ENCODE measurements at regions not wholly inside any gene's neighbourhood (a gene's known extent, or its start where the extent isn't known, plus 50 kb on each side); places are given as distances from the start of the nearest gene placed in this dataset.

DNA sequence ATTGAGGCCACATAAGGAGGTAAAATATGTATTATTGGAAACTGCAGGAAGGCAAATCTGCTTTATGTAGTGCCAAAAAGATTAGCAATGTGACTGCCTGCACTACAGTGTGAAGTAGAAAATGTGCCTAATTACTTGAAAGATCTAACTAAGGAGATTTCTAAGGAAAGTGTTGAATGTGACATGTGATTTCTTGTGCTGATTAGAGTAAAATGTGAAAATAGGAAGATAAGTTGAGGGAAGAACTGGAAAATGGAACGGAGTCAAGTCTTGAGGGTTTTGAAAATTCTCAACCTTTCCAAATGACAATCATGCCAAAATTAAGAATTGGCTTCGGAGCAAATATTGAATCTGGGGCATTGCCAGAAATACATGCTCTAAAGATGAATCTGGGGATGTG is 209.5 kb upstream of the SPOCK3 start:
- H2AFZ ChIP-seq (ENCODE audit: control insufficient read depth, low read depth, low read length), result no peak overlapping the region
- H3K27me3 ChIP-seq (replicated peaks in 1 of 2; ENCODE audit: control insufficient read depth in 2 of 2, insufficient read depth in 2 of 2, low read length in 1 of 2), result no peaks in the 10 kb centered on the region; a peak in 1 of 4 replicates
- no peak for DNase-seq (ENCODE audit: low read depth, low spot score)
- no peaks in the 10 kb centered on the region for H3K79me2 ChIP-seq (ENCODE audit: control insufficient read depth, insufficient read depth, low read length)
- H4K20me1 ChIP-seq (ENCODE audit: control insufficient read depth, insufficient read depth), result no peaks in the 10 kb centered on the region
- no peak for FAIRE-seq
- ChIA-PET POLR2A (no interaction called here), RAD21 (ENCODE audit: unreplicated experiment) (no interaction called here), SMC1A (ENCODE audit: uncharacterized antibody, unreplicated experiment) (no interaction called here), CTCF (no interaction called here)
- no TSS peak for BruUV-seq (replicated peaks)
- no peaks in the 10 kb centered on the region for H3K4me1 ChIP-seq (ENCODE audit: control insufficient read depth, insufficient read depth, low read length)
- H3K4me3 ChIP-seq, result no peak overlapping the region
- in situ Hi-C loops (cut with MboI), result no loop called here
- no peaks in the 10 kb centered on the region for H3K9me3 ChIP-seq (replicated peaks; ENCODE audit: control insufficient read depth, insufficient read depth, low read length)
- no peak overlapping the region for H3K4me2 ChIP-seq (ENCODE audit: control insufficient read depth, insufficient read depth)
- H3K27ac ChIP-seq (ENCODE audit: control insufficient read depth, insufficient read depth), result no peak overlapping the region
- no peak for TF ChIP-seq MYB (IDR thresholded peaks at IDR 0.05; ENCODE audit: borderline replicate concordance, low read depth, low read length)
- TF ChIP-seq, protein P1, sequence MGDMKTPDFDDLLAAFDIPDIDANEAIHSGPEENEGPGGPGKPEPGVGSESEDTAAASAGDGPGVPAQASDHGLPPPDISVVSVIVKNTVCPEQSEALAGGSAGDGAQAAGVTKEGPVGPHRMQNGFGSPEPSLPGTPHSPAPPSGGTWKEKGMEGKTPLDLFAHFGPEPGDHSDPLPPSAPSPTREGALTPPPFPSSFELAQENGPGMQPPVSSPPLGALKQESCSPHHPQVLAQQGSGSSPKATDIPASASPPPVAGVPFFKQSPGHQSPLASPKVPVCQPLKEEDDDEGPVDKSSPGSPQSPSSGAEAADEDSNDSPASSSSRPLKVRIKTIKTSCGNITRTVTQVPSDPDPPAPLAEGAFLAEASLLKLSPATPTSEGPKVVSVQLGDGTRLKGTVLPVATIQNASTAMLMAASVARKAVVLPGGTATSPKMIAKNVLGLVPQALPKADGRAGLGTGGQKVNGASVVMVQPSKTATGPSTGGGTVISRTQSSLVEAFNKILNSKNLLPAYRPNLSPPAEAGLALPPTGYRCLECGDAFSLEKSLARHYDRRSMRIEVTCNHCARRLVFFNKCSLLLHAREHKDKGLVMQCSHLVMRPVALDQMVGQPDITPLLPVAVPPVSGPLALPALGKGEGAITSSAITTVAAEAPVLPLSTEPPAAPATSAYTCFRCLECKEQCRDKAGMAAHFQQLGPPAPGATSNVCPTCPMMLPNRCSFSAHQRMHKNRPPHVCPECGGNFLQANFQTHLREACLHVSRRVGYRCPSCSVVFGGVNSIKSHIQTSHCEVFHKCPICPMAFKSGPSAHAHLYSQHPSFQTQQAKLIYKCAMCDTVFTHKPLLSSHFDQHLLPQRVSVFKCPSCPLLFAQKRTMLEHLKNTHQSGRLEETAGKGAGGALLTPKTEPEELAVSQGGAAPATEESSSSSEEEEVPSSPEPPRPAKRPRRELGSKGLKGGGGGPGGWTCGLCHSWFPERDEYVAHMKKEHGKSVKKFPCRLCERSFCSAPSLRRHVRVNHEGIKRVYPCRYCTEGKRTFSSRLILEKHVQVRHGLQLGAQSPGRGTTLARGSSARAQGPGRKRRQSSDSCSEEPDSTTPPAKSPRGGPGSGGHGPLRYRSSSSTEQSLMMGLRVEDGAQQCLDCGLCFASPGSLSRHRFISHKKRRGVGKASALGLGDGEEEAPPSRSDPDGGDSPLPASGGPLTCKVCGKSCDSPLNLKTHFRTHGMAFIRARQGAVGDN (IDR thresholded peaks at IDR 0.05), result no peak
- TF ChIP-seq HCFC1 (IDR thresholded peaks at IDR 0.05; ENCODE audit: low read length), result no peak
- no peak for TF ChIP-seq YBX1 (IDR thresholded peaks at IDR 0.05)
- no peak for TF ChIP-seq CBX5 (IDR thresholded peaks at IDR 0.05; ENCODE audit: low read depth)
- no peak for TF ChIP-seq ZNF622 (IDR thresholded peaks at IDR 0.05)
- TF ChIP-seq POLR2AphosphoS2 (IDR thresholded peaks at IDR 0.05; ENCODE audit: low read depth, low read length), result no peak
- 6% methylated on average over 2 of the region's 2 CpGs for WGBS (ENCODE audit: insufficient coverage, insufficient replicate concordance, low lambda C conversion rate, missing lambda C conversion rate)
- H3K9ac ChIP-seq (ENCODE audit: control insufficient read depth, insufficient read depth, low read length), result no peak overlapping the region
- intact Hi-C loops (cut with micrococcal nuclease; ENCODE audit: unreplicated experiment), result no loop called here
- H3K36me3 ChIP-seq (ENCODE audit: control insufficient read depth in 2 of 2, insufficient read depth in 2 of 2, low read length in 1 of 2), result no peaks in the 10 kb centered on the region
- no peak for ATAC-seq

All from GM12878 (cell line).